Spleen (tissue), 11 donors: ENCODE measurements at regions not wholly inside any gene's neighbourhood (a gene's known extent, or its start where the extent isn't known, plus 50 kb on each side); places are given as distances from the start of the nearest gene placed in this dataset.

Source experiments
- DNase-seq: peaks from one replicate; pipeline ENCODE4 v3.0.0-alpha.2; 2020
- H3K27ac ChIP-seq, 8 donors: fragments of 200-600 bp; sonication (generic) in 7 of 8; 1 replicate in 4 of 8; 2 replicates in 4 of 8; pipeline versions ENCODE4 v1.5.0 to v1.8.0; 2016 to 2021; ENCODE audit warnings: inconsistent platforms in 4 of 8, mild to moderate bottlenecking in 4 of 8, moderate library complexity in 1 of 8
- H3K27me3 ChIP-seq, 7 donors: fragments of 200-600 bp; sonication (generic) in 6 of 7; replicated peaks in 1 of 7; 1 replicate in 4 of 7; 2 replicates in 3 of 7; pipeline versions ENCODE4 v1.5.0 to v1.8.0; 2016 to 2021; ENCODE audit warnings: inconsistent platforms in 3 of 7, mild to moderate bottlenecking in 1 of 7
- H3K36me3 ChIP-seq, 6 donors: fragments of 200-600 bp; sonication (generic) in 5 of 6; 1 replicate in 4 of 6; 2 replicates in 2 of 6; pipeline versions ENCODE4 v1.5.0 to v1.8.0; 2016 to 2021; ENCODE audit warnings: inconsistent platforms in 2 of 6
- H3K4me1 ChIP-seq, 6 donors: fragments of 200-600 bp; sonication (generic) in 5 of 6; 1 replicate in 3 of 6; 2 replicates in 3 of 6; pipeline versions ENCODE4 v1.5.0 to v1.8.0; 2016 to 2021; ENCODE audit warnings: inconsistent platforms in 3 of 6
- H3K4me3 ChIP-seq, 8 donors: fragments of 200-600 bp; sonication (generic) in 7 of 8; 1 replicate in 4 of 8; 2 replicates in 4 of 8; pipeline versions ENCODE4 v1.5.0 to v1.8.0; 2016 to 2021; ENCODE audit warnings: inconsistent platforms in 4 of 8, mild to moderate bottlenecking in 4 of 8, moderate library complexity in 2 of 8
- H3K9me3 ChIP-seq, 8 donors: fragments of 200-600 bp; sonication (generic) in 7 of 8; 1 replicate in 4 of 8; 2 replicates in 4 of 8; pipeline versions ENCODE4 v1.5.0 to v1.8.0; 2016 to 2021; ENCODE audit warnings: inconsistent platforms in 4 of 8
- POLR2A ChIP-seq, 3 donors: fragments of 450-650 bp; IDR thresholded peaks; one replicate each; pipeline ENCODE4 v1.5.1; 2017; ENCODE audit warnings: antibody characterized with exemption in 3 of 3, mild to moderate bottlenecking in 1 of 3
- POLR2AphosphoS5 ChIP-seq, 3 donors: sonication (generic); formaldehyde crosslinking; IDR thresholded peaks; one replicate each; pipeline ENCODE4 v1.5.1; 2017; ENCODE audit warnings: antibody characterized with exemption in 3 of 3
- WGBS, 5 donors: extraction: QIAGEN DNeasy Blood & Tissue Kit in 3 of 5; methylation state at CpG; one replicate each; pipeline versions ENCODE4 v1.1.5 to v1.1.7; 2013 to 2018; 5-methylcytosine and 5-hydroxymethylcytosine counted together
- intact Hi-C: fragments of 100-400 bp; cut with DNase I; formaldehyde crosslinking; loops from one replicate; pipeline ENCODE4 v1.15.0; 2023; ENCODE audit warnings: low total_unique reads
- TF ChIP-seq, protein P1 (sequence below), 11 experiments: fragments of 200-600 bp in 7 of 11; fragments of 450-650 bp in 4 of 11; sonication (generic) in 4 of 11; IDR thresholded peaks in 8 of 11; conservative IDR thresholded peaks in 3 of 11; 1 replicate in 7 of 11; 2 replicates in 4 of 11; pipeline versions ENCODE4 v1.4.0 to v1.8.0; 2016 to 2021; ENCODE audit warnings: antibody characterized with exemption in 11 of 11, inconsistent platforms in 4 of 11, mild to moderate bottlenecking in 1 of 11
- donor health status: healthy with polysubstance abuse.
- donor health status: DM: no; HTN: no; CAD: no; lungs with moderate emphysema.
- donor health status: DM: no; HTN: no; CAD: no.
- donor health status: Bipolar disorder and iron deficiency.
- donor health status: healthy.
- donor health status: DM: no; HTN: no; CAD: no.
- donor health status: DM: yes; HTN: yes; CAD: no.

DNA sequence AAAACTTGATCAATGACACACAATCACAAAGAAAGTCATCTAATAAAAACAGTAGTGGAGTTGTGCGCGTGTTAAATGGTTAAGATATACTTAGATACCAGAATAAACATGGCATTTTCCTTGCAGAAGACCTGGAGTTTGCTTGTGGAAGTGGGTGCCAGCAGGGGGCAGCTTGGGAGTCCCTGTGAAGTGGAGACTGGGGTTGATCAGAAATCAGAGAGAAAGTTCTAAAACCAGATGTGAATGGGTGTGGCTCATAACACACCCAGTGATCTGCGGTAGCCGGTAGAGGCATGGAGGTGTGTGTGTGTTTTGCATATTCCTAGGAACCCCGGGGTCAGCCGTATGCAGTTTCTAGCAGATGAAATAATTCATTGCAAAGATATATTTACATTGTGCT lies 300.1 kb upstream of the TRIB2 start:
- Histone ChIP-seq H3K4me3 (no peak overlapping the region), H3K36me3 (no peaks in the 10 kb centered on the region), H3K4me1 (peaks cover 5 to 23% (median 19%) of the 10 kb centered on the region in 6 donors), H3K27ac (no peak overlapping the region), H3K27me3 (no peaks in the 10 kb centered on the region), H3K9me3 (peaks cover 0 to 3% (median 0%) of the 10 kb centered on the region in 8 donors)
- peak; percentile 81 for DNase-seq
- WGBS, 5 donors = 55 to 65% (median 63%) methylated on average over 6 of the region's 6 CpGs
- intact Hi-C loops = no loop called here
- TF ChIP-seq, protein P1, sequence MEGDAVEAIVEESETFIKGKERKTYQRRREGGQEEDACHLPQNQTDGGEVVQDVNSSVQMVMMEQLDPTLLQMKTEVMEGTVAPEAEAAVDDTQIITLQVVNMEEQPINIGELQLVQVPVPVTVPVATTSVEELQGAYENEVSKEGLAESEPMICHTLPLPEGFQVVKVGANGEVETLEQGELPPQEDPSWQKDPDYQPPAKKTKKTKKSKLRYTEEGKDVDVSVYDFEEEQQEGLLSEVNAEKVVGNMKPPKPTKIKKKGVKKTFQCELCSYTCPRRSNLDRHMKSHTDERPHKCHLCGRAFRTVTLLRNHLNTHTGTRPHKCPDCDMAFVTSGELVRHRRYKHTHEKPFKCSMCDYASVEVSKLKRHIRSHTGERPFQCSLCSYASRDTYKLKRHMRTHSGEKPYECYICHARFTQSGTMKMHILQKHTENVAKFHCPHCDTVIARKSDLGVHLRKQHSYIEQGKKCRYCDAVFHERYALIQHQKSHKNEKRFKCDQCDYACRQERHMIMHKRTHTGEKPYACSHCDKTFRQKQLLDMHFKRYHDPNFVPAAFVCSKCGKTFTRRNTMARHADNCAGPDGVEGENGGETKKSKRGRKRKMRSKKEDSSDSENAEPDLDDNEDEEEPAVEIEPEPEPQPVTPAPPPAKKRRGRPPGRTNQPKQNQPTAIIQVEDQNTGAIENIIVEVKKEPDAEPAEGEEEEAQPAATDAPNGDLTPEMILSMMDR (IDR thresholded peaks at IDR 0.05 in 8 of 11, conservative IDR thresholded peaks at IDR 0.05 in 3 of 11) = peak in 8 of 11 experiments; percentile 17 to 54 (median 49)
- TF ChIP-seq POLR2A (IDR thresholded peaks at IDR 0.05) = no peak

DNA sequence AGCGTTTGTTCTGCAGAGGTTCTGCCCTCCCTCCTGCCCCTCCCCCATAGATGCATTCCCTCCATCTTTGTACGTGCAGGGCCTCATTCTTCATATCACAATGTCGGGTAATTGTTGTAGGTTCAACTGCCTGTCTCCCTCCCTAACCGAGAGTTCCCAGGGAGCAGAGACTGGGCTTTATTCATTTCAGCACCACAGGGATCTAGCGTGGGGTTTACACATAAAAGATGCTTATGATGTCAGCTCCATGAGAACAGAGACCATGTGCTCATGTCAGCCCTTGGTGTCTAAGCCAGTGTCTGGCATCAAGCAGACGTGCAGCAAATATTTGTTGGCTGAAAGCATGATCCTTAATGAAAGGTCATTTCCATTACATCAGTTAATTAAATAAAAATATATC lies 298.9 kb upstream of the TRIB2 start:
- no peak for DNase-seq
- intact Hi-C loops = no loop called here
- H3K27ac ChIP-seq = no peak overlapping the region
- H3K9me3 ChIP-seq = no peaks in the 10 kb centered on the region
- peaks cover 0 to 17% (median 13%) of the 10 kb centered on the region in 6 donors for H3K4me1 ChIP-seq
- H3K36me3 ChIP-seq = no peaks in the 10 kb centered on the region
- WGBS, 5 donors = 80 to 91% (median 85%) methylated on average over 6 of the region's 6 CpGs
- no peak overlapping the region for H3K4me3 ChIP-seq
- H3K27me3 ChIP-seq = no peaks in the 10 kb centered on the region
- TF ChIP-seq, protein P1 (IDR thresholded peaks at IDR 0.05 in 8 of 11, conservative IDR thresholded peaks at IDR 0.05 in 3 of 11) = no peak
- TF ChIP-seq POLR2AphosphoS5 (IDR thresholded peaks at IDR 0.05) = no peak

DNA sequence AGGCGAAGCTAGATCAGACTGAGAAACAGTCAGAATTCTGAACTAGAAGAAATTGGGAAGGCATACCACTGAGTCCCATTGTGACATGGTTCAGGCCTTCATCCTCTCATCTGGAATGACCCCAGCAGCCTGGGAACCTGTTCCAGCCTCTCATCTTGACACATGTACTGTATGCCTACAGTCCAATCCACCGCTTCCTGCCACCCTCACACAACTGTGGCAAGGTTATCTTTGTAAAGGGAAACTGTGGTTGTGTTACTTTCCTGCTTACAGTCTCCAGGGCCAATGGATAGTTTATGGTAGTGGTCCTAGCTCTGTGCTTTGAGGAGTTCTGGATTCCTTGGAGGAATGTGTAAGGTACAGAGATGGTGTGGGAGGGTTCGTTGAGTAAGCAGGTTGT lies 296.9 kb upstream of the TRIB2 start:
- no peak overlapping the region for H3K4me3 ChIP-seq
- H3K36me3 ChIP-seq = no peaks in the 10 kb centered on the region
- no peak for DNase-seq
- intact Hi-C loops = no loop called here
- TF ChIP-seq, protein P1 (IDR thresholded peaks at IDR 0.05 in 8 of 11, conservative IDR thresholded peaks at IDR 0.05 in 3 of 11) = no peak
- TF ChIP-seq POLR2AphosphoS5 (IDR thresholded peaks at IDR 0.05) (no peak), POLR2A (IDR thresholded peaks at IDR 0.05) (no peak)
- H3K9me3 ChIP-seq = no peaks in the 10 kb centered on the region
- H3K4me1 ChIP-seq = peaks cover 0 to 11% (median 6%) of the 10 kb centered on the region in 6 donors
- no peak overlapping the region for H3K27ac ChIP-seq
- H3K27me3 ChIP-seq = no peaks in the 10 kb centered on the region
- WGBS, 5 donors = 93 to 97% (median 95%) methylated on average over 3 of the region's 3 CpGs

DNA sequence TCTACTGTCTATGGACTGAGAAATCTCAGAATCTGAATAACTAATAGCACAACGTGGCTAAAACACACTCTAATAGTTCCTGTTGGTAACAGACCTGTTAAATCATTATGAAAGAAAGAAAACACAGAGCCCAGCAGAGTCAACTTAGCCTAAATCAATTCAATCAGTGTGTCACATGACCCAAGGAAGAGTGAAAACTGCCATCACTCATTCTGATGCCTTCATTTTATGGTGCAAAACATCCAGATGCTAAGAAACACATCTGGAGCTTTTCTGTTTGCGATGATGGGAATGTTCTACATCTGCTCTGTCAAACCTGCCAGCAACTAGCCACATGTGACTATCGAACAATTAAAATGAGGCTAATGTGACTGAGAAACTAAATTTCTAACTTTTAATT lies 295.7 kb upstream of the TRIB2 start:
- intact Hi-C loops = no loop called here
- TF ChIP-seq, protein P1 (IDR thresholded peaks at IDR 0.05 in 8 of 11, conservative IDR thresholded peaks at IDR 0.05 in 3 of 11) = no peak
- TF ChIP-seq POLR2A (IDR thresholded peaks at IDR 0.05) = no peak
- no peak for TF ChIP-seq POLR2AphosphoS5 (IDR thresholded peaks at IDR 0.05)

More for the DNA sequence above, 295.7 kb upstream of the TRIB2 start:
- H3K27me3 ChIP-seq = no peaks in the 10 kb centered on the region
- WGBS, 5 donors = 69 to 76% (median 76%) methylated on average over 3 of the region's 3 CpGs
- no peak for DNase-seq
- no peaks in the 10 kb centered on the region for H3K36me3 ChIP-seq
- no peak overlapping the region for H3K4me3 ChIP-seq
- H3K27ac ChIP-seq = no peak overlapping the region
- no peaks in the 10 kb centered on the region for H3K9me3 ChIP-seq
- H3K4me1 ChIP-seq = peaks cover 0 to 11% (median 6%) of the 10 kb centered on the region in 6 donors
